ENCODE measurements at regions not wholly inside any gene's neighbourhood (a gene's known extent, or its start where the extent isn't known, plus 50 kb on each side); places are given as distances from the start of the nearest gene placed in this dataset.

- no peak for TF ChIP-seq RAD21 (conservative IDR thresholded peaks at IDR 0.05)
- no peak for TF ChIP-seq CTCF (IDR thresholded peaks at IDR 0.05; ENCODE audit: poor library complexity, severe bottlenecking)
- TF ChIP-seq EZH2 (IDR thresholded peaks at IDR 0.05; ENCODE audit: borderline replicate concordance, insufficient read depth, low read length, poor library complexity, severe bottlenecking), result no peak
- TF ChIP-seq POLR2AphosphoS5 (IDR thresholded peaks at IDR 0.05), result no peak
- no peak for TF ChIP-seq EP300 (conservative IDR thresholded peaks at IDR 0.05; ENCODE audit: poor library complexity, severe bottlenecking)
- TF ChIP-seq SMC3 (conservative IDR thresholded peaks at IDR 0.05; ENCODE audit: poor library complexity), result no peak
- TF ChIP-seq TAF1 (IDR thresholded peaks at IDR 0.05; ENCODE audit: low read depth), result no peak
- no peak for TF ChIP-seq REST (IDR thresholded peaks at IDR 0.05; ENCODE audit: borderline replicate concordance)
These were observed 189.6 kb upstream of the GATA6 start for GRCh38 chr18:21979759-21980158.
